T47D (cell line): ENCODE measurements at regions not wholly inside any gene's neighbourhood (a gene's known extent, or its start where the extent isn't known, plus 50 kb on each side); places are given as distances from the start of the nearest gene placed in this dataset.

Experiments
- DNase-seq, 2 experiments: peaks; one replicate each; pipeline versions ENCODE4 v3.0.0 to v3.0.0-alpha.2; 2011 to 2012; ENCODE audit warnings: low read depth in 1 of 2, low spot score in 1 of 2
- JUND ChIP-seq: IDR thresholded peaks from 2 replicates; pipeline ENCODE4 v1.6.1; 2012; ENCODE audit warnings: low read depth
- in situ Hi-C: cut with HindIII; loops from 2 replicates; pipeline ENCODE4 v1.10.0; 2016; ENCODE audit warnings: low sequenced_read_pairs, low pct_unique_long_range_greater_than_20kb

DNA sequence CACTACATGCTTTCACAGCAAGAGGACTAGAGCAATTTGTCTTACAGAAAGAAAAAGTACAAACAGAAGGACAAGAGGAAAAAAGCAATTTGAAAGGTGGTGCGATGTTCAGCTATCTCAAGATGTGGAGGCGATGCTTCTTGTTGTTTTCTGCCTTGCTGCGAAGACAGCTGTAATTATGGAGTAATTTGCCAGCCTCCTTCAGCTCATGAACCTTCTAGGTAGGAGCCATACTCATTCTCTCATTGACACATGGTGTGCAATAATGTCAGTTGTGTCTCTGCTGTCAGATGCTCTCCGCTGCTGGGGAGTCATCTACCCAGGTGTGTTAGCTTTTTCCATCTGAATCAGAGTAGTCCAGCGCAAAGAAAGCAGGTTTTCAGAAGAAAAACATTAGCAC is 424.5 kb downstream of the NR2F1-AS1 start:
- no peak for DNase-seq
- TF ChIP-seq JUND: no peak
- in situ Hi-C loops: no loop called here

DNA sequence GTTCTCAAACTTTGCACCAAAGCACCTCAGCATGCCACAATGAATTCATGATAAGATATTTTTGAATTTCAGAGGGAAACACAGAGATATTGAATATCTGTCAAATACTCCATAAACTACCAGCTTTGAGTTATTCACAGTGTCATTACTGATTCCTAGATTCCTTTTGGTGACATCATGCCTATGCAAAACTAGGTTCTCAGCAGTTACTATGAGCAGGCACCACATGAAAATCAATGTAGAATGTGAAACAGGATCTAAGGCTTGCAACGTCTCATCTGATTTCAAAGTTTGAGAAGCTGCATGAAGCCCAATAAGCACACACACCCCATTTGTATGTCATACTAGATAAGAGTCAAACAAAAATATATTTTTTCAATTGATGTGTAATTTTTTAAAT is 426.5 kb downstream of the NR2F1-AS1 start:
- in situ Hi-C loops: no loop called here
- no peak for TF ChIP-seq JUND
- DNase-seq: no peak

DNA sequence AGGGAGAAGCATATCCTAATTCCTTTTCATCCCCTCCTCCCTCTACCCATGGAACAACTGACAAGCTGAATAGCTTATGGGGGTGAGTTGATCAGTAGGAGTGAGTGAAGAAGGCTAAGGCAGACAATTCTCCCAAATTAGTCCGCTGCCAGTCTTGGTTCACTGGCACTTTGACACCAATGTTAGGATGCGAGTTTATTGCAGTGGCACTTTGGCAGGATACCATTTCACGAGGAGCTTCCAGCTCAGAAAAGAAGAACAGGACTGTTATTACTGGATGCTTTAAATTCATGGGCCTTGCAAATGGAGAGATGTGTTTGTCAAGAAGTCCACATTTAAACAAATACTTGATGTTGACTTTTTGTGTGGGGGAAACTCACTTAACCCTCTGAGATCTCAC is 427.6 kb downstream of the NR2F1-AS1 start:
- TF ChIP-seq JUND: no peak
- DNase-seq: no peak
- in situ Hi-C loops: no loop called here

DNA sequence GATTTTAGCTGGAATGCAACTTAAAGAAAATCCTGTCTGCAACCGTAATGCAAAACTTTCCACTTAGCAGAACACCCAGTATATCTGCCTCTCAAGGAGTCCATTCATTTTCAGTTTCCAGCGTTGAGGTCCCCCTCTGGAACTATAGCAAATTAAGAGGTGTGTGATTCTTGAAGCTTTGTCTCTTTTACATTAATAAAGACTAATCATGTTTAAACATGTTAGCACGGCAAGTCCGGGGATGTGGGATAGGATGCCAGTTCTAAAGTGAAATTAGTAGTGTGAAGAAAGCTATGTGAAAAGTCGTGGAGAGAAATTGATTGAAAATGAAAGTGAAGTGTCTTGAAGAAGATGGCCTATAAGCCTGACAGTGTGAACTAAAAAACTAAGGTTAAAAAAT is 429.1 kb downstream of the NR2F1-AS1 start:
- in situ Hi-C loops: no loop called here

DNA sequence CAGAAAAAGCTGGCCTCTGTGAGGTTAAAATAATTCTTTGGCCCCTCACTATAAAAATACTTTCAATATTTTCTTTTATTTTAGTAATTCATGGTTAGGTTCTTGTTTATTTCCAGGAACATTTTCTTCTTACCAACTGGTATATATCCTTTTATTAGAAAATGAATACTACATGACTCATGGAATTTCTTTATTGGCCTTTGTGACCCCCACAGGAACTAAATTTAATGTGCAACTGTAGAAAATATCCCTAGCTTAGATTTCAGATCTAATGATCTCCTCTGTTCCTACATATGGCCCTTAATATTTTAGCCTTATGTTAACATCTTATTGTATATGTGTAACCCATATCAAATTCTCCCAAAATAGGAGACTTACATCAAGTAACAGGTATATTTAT is 429.9 kb downstream of the NR2F1-AS1 start:
- TF ChIP-seq JUND: no peak
- in situ Hi-C loops: no loop called here
- no peak for DNase-seq

More for the DNA sequence above, 429.1 kb downstream of the NR2F1-AS1 start:
- no peak for TF ChIP-seq JUND
- no peak for DNase-seq

DNA sequence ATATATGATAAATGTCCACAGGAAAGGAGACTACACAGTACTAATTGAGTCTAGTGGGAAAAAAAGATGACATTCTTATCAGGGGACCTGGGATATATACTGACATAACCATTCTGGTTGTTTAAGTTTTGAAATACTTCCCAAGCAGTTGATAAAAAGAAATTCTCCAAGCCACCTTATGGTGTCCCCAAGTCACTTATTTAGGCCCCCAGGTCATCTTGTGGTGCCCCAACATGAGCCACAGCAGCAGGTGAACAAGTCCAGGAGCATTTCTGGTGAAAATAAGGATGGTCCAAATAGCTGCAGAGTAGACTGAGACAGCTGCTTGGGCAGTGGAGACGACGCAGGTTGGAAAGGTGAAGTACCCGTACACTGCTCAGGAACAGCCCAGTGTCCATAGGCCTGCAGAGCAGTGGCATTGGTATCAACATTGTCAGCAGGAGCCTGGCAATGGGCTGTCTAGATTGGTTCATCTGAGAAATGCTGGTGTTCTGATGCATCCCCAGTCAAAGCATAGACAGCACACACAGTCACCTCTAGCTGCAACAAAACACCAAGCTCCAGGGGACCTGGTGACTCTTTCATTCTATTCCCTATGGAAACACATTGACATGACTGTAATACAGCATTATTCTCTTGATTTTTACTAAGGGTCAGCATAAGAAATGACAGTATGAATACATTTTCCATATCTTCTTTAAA is 430.6 kb downstream of the NR2F1-AS1 start:
- TF ChIP-seq JUND: no peak
- in situ Hi-C loops: no loop called here
- no peak for DNase-seq

DNA sequence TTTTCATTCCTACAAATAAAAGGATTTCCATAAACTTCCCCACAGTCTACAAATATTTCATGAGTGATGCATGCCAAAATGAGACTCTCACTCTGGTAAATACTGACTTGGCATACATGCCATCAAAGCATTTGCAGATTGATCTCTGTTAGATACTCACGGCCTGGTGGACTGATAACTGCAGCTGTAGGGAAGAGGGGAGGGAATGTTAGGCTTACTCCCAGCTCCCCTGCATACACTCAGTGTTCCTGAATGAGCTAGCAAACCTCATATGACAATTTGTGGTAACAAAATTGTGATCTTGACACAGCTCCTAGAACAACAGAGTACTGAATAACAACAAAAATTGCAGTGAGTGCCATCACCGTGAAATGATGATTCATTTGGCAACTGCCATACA is 435.3 kb downstream of the NR2F1-AS1 start:
- in situ Hi-C loops: no loop called here
- no peak for TF ChIP-seq JUND
- no peak for DNase-seq

DNA sequence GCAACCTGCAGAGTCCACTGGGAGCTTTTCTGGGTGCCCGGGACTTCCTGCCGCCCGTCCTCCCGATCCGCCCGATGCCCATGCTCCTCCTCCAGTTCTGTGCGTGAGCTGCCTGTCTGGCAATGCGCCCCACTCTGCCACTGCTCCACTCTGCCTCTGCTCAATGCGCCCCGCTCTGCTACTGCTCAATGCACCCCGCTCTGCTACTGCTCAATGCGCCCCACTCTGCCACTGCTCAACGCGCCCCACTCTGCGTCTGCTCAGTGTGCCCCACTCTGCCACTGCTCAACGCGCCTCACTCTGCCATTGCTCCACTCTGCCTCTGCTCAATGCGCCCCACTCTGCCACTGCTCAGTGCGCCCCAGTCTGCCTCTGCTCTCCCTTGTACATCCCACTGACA is 436.0 kb downstream of the NR2F1-AS1 start:
- in situ Hi-C loops: no loop called here

DNA sequence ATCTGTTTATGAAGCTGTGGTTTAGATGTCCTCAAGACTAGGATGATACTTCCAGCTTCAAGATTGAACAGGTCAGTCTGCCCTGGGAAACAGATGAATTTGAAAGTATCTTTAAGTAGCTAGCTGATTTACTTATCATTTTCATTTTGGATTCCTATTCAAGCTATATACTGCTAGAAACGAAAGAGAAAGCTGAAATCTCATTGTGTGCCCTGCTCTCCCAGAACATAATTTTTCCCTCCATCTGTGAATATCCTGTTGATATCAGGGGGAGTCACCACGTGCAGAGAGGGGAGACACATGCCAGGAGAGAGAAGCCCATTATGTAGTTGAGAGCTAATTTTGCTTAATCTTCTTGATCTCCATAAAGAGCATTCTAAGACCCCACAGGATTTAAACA is 439.1 kb downstream of the NR2F1-AS1 start:
- in situ Hi-C loops: no loop called here
- no peak for TF ChIP-seq JUND
- DNase-seq: no peak

More for the DNA sequence above, 436.0 kb downstream of the NR2F1-AS1 start:
- TF ChIP-seq JUND: no peak
- no peak for DNase-seq

DNA sequence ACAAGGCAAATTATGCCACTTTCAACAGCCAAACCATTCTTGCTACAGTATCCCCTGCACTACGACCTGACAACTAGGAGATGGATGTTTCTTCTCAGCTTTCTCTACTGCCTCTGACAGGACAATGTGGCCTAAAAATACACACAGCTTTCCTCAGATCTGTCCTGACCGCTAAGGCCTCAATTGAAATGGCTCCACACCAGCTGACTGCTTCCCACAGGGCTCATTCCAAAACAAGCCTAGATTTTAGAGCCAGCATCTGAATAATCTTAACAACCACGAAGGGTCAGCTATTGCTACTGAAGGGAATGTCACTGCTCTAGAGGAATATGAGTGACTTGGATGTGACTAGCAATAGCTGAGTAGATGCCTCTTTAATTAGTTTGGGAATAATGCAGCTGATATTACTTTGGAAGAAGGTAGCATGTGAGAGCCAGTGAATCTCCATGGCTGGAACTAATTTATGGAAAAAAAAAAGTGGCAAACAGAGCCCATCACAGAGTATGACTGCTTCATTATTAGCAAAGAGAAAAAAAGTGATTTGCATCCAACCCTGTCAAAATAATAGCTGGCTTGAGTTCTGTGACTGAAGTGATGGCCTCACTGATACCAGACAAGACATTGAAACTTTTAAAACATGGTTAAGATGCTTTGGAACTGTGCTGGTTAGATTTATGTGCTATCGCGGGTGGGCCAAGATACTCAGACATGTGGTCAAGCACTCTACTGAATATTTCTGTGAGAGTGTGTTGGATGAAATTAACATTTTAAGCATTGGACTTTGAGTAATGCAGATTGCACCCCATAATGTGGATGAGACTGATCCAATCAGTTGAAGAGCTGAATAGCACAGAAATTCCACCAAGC is 450.2 kb downstream of the NR2F1-AS1 start:
- TF ChIP-seq JUND: no peak
- DNase-seq: no peak
- in situ Hi-C loops: no loop called here

DNA sequence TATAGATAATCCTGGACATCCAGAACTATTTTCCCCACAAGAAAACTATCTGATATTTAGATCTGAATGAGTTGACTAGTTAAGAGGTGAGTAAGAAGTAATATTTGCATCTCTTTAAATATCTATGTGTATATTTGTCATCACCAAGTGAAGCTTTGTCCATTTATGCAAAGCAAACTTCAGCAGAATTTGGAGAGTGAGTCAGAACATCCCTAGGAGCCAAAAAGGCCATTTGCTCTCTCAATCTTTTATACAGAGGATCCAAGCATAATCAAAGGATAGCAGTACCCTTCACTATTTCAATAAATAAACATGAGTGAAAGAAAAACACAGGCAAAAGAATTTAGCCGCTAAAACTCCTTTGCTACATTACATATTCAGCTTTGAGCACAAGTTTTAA is 454.4 kb downstream of the NR2F1-AS1 start:
- DNase-seq: no peak
- in situ Hi-C loops: no loop called here
- no peak for TF ChIP-seq JUND

DNA sequence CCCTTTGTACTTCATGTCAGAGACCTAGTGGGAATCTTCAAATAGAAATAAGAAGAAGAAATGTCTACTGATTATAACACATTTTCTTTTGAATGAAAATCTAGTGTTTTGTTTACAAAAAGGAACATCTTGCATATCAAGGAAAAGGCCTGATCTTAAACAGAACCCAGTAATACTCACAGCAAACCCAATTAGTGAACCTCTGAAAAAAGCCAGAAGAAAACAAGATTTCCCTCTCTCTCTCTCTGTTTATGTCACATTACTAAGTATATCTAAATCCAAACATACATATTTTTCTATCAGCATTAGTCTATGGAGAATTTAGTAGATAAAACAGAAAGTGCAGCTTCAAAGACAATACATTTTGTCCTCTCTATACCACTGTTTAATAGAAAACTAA is 457.9 kb downstream of the NR2F1-AS1 start:
- TF ChIP-seq JUND: no peak
- in situ Hi-C loops: no loop called here
- DNase-seq: no peak

DNA sequence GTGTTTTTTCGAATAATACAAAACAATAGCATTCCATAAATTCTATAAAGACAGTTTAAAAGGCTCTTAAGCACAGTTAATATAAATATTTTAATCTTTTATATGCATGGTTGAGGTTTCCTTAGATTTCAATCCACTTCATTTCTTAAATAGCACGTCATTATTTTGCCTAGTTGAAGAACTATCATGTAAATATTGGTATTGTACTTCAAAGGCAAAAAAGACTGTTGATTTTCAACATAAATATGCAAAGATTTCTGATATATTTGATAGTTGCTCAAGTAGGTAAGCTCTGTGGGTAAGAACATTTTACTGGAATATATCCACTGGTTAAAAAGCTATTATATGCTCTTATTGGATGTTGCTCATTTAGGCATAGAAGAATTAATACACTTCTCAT is 458.6 kb downstream of the NR2F1-AS1 start:
- no peak for TF ChIP-seq JUND
- in situ Hi-C loops: no loop called here
- no peak for DNase-seq

DNA sequence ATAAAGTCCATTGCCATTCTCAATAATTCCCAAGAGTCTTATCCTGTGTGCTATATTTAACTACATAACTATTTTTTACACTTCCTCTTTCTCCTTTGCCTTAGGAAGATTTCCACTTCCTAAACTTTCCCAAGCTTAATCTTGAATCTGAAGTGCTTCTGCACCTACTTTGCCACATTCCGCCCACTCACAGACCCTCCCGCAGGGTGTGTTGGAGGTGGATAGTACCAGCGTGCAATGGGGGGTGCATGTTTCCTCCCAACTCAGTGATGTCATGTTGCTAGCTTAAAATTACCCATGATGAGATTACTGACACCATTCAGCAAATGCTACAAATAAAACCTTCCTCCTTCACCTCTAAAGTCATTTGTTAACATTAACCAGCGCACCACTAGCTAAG is 460.2 kb downstream of the NR2F1-AS1 start:
- no peak for DNase-seq
- no peak for TF ChIP-seq JUND
- in situ Hi-C loops: no loop called here
